IMR-90 (cell line): ENCODE measurements at regions not wholly inside any gene's neighbourhood (a gene's known extent, or its start where the extent isn't known, plus 50 kb on each side); places are given as distances from the start of the nearest gene placed in this dataset.

Experiments
- ATAC-seq: fragments of 200-7000 bp; cut with Tn5 transposase; 2 replicates; pipeline ENCODE4 v1.9.1; 2020; ENCODE audit warnings: low read depth, mild to moderate bottlenecking, moderate library complexity
- BruUV-seq: library from RNA; stranded (reverse); fragments of 400-500 nt; replicated peaks from 2 replicates; lab custom pipeline; 2021; lab: Mats Ljungman, UMichigan
- CTCF ChIA-PET: fragments of 300-600 bp; formaldehyde crosslinking; extraction: SDS; loops from one replicate; lab custom pipeline; 2021; ENCODE audit warnings: antibody characterized with exemption; lab: Yijun Ruan, JAX
- POLR2A ChIA-PET: fragments of 300-600 bp; sonication (Branson Sonifier 250); formaldehyde crosslinking; loops from one replicate; lab custom pipeline; 2022; ENCODE audit warnings: antibody characterized with exemption; ENCODE audit not compliant: unreplicated experiment; lab: Charles Lee
- DNase-seq: peaks from one replicate; pipeline ENCODE4 v3.0.0; 2013
- H2AFZ ChIP-seq: replicated peaks from 2 replicates; pipeline ENCODE3; 2013; ENCODE audit warnings: low read length, mild to moderate bottlenecking; ENCODE audit not compliant: poor library complexity
- H2AK5ac ChIP-seq: 2 replicates; pipeline ENCODE4 v1.6.1; 2013; ENCODE audit warnings: low read depth, low read length, inconsistent platforms
- H2AK9ac ChIP-seq: replicated peaks from 2 replicates; pipeline ENCODE3; 2013; ENCODE audit warnings: mild to moderate bottlenecking, low read depth, low read length, moderate library complexity; ENCODE audit not compliant: poor library complexity
- H2BK120ac ChIP-seq: 2 replicates; pipeline ENCODE4 v1.6.1; 2013; ENCODE audit warnings: low read depth, low read length, inconsistent platforms
- H2BK15ac ChIP-seq: 3 replicates; pipeline ENCODE4 v1.6.1; 2013; ENCODE audit warnings: low read depth, low read length, inconsistent platforms
- H2BK20ac ChIP-seq: 2 replicates; pipeline ENCODE4 v1.6.1; 2013; ENCODE audit warnings: low read depth, mild to moderate bottlenecking, inconsistent platforms, low read length, moderate library complexity
- H2BK5ac ChIP-seq: 2 replicates; pipeline ENCODE4 v1.6.1; 2013; ENCODE audit warnings: mild to moderate bottlenecking, low read depth, low read length, inconsistent platforms; ENCODE audit not compliant: poor library complexity, severe bottlenecking
- H3K14ac ChIP-seq: replicated peaks from 2 replicates; pipeline ENCODE4 v1.6.1; 2013; ENCODE audit warnings: low read depth, low read length, inconsistent platforms
- H3K18ac ChIP-seq: 2 replicates; pipeline ENCODE4 v1.6.1; 2013; ENCODE audit warnings: low read depth, low read length, control low read depth
- H3K23ac ChIP-seq: 2 replicates; pipeline ENCODE4 v1.6.1; 2013; ENCODE audit warnings: low read depth, low read length, inconsistent platforms
- H3K27ac ChIP-seq: 2 replicates; pipeline ENCODE4 v1.5.1; 2013; ENCODE audit warnings: mild to moderate bottlenecking, control low read depth, low read length; ENCODE audit not compliant: insufficient read depth
- H3K27me3 ChIP-seq: 2 replicates; pipeline ENCODE4 v1.6.1; 2013; ENCODE audit warnings: low read length; ENCODE audit not compliant: control insufficient read depth, insufficient read depth
- H3K36me3 ChIP-seq: 2 replicates; pipeline ENCODE4 v1.6.1; 2013; ENCODE audit warnings: low read length, mixed read lengths; ENCODE audit not compliant: control insufficient read depth, insufficient read depth
- H3K4ac ChIP-seq: 2 replicates; pipeline ENCODE4 v1.6.1; 2013; ENCODE audit warnings: low read depth, low read length, inconsistent platforms
- H3K4me1 ChIP-seq: 2 replicates; pipeline ENCODE4 v1.6.1; 2013; ENCODE audit warnings: low read length, mixed read lengths; ENCODE audit not compliant: control insufficient read depth, insufficient read depth
- H3K4me2 ChIP-seq: 2 replicates; pipeline ENCODE4 v1.6.1; 2013; ENCODE audit warnings: low read depth, mild to moderate bottlenecking, control low read depth, low read length, moderate library complexity
- H3K4me3 ChIP-seq: 2 replicates; pipeline ENCODE4 v1.5.1; 2013; ENCODE audit warnings: low read depth, mild to moderate bottlenecking, control low read depth, low read length, moderate library complexity; ENCODE audit not compliant: insufficient read depth
- H3K56ac ChIP-seq: 2 replicates; pipeline ENCODE4 v1.6.1; 2013; ENCODE audit warnings: low read length, inconsistent platforms; ENCODE audit not compliant: insufficient read depth; ENCODE audit errors: extremely low read depth
- H3K79me1 ChIP-seq, 2 experiments: 2 replicates each; pipeline ENCODE4 v1.6.1; 2013; ENCODE audit warnings: low read length in 2 of 2, inconsistent platforms in 1 of 2, low read depth in 1 of 2
- H3K9ac ChIP-seq: 2 replicates; pipeline ENCODE4 v1.6.1; 2013; ENCODE audit warnings: low read depth, low read length, control low read depth
- H3K9me1 ChIP-seq: 2 replicates; pipeline ENCODE4 v1.6.1; 2013; ENCODE audit warnings: low read length, inconsistent platforms; ENCODE audit not compliant: insufficient read depth
- H3K9me3 ChIP-seq: 2 replicates; pipeline ENCODE4 v1.6.1; 2013; ENCODE audit warnings: low read length; ENCODE audit not compliant: control insufficient read depth, insufficient read depth
- H4K20me1 ChIP-seq: 2 replicates; pipeline ENCODE4 v1.6.1; 2013; ENCODE audit warnings: low read length, inconsistent platforms; ENCODE audit not compliant: insufficient read depth
- H4K5ac ChIP-seq: 2 replicates; pipeline ENCODE4 v1.6.1; 2013; ENCODE audit warnings: mild to moderate bottlenecking, low read depth, low read length, control low read depth
- H4K8ac ChIP-seq, 2 experiments: 2 replicates each; pipeline ENCODE4 v1.6.1; 2013; ENCODE audit warnings: low read depth in 2 of 2, low read length in 2 of 2, control low read depth in 1 of 2, inconsistent platforms in 1 of 2
- H4K91ac ChIP-seq: 2 replicates; pipeline ENCODE4 v1.6.1; 2013; ENCODE audit warnings: low read depth, low read length, inconsistent platforms; ENCODE audit not compliant: insufficient read depth
- CEBPB ChIP-seq: IDR thresholded peaks from 2 replicates; pipeline ENCODE4 v1.6.1; 2012; ENCODE audit warnings: low read depth, low read length, improper control_type of control experiment
- CHD1 ChIP-seq: IDR thresholded peaks from 2 replicates; pipeline ENCODE4 v1.6.1; 2012; ENCODE audit warnings: low read depth, low read length, improper control_type of control experiment
- CTCF ChIP-seq: conservative IDR thresholded peaks from 2 replicates; pipeline ENCODE4 v1.5.1; 2012; ENCODE audit warnings: mild to moderate bottlenecking, low read depth, low read length, improper control_type of control experiment
- ELK1 ChIP-seq: fragments of 150-350 bp; IDR thresholded peaks from 2 replicates; pipeline ENCODE4 v1.6.1; 2016; ENCODE audit warnings: low read depth, mild to moderate bottlenecking, low read length, moderate library complexity, borderline replicate concordance
- MAZ ChIP-seq: IDR thresholded peaks from 2 replicates; pipeline ENCODE4 v1.6.1; 2012; ENCODE audit warnings: low read depth, mild to moderate bottlenecking, low read length, improper control_type of control experiment, moderate library complexity, borderline replicate concordance
- NFE2L2 ChIP-seq: fragments of 150-350 bp; IDR thresholded peaks from 2 replicates; pipeline ENCODE4 v1.6.1; 2016; ENCODE audit warnings: low read depth, mild to moderate bottlenecking, low read length
- POLR2A ChIP-seq: IDR thresholded peaks from 2 replicates; pipeline ENCODE4 v1.6.1; 2012; ENCODE audit warnings: mild to moderate bottlenecking, low read depth, low read length
- RCOR1 ChIP-seq: IDR thresholded peaks from 2 replicates; pipeline ENCODE4 v1.6.1; 2012; ENCODE audit warnings: mild to moderate bottlenecking, low read length, improper control_type of control experiment; ENCODE audit not compliant: insufficient replicate concordance
- RFX5 ChIP-seq: IDR thresholded peaks from 2 replicates; pipeline ENCODE4 v1.8.0; 2012; ENCODE audit warnings: low read depth, mild to moderate bottlenecking, low read length, moderate library complexity
- SMC3 ChIP-seq: fragments of 150-350 bp; IDR thresholded peaks from 2 replicates; pipeline ENCODE4 v1.6.1; 2016; ENCODE audit warnings: low read depth, mild to moderate bottlenecking, antibody characterized with exemption, low read length, moderate library complexity
- USF2 ChIP-seq: fragments of 150-350 bp; IDR thresholded peaks from 2 replicates; pipeline ENCODE4 v1.6.1; 2017; ENCODE audit warnings: mild to moderate bottlenecking, antibody characterized with exemption, low read length, low read depth
- WGBS, 2 experiments: methylation state at CpG; one replicate each; pipeline versions ENCODE4 v1.1.5 to v1.1.7; 2013; ENCODE audit warnings: missing lambda C conversion rate in 2 of 2; ENCODE audit not compliant: insufficient read length in 1 of 2; ENCODE audit errors: extremely low coverage in 2 of 2; 5-methylcytosine and 5-hydroxymethylcytosine counted together
- dilution Hi-C: fragments of 300-500 bp; cut with HindIII; formaldehyde crosslinking; loops from one replicate; pipeline ENCODE4 v1.14.3; 2018; ENCODE audit warnings: low sequenced_read_pairs; ENCODE audit not compliant: unreplicated experiment
- in situ Hi-C: fragments of 300-500 bp; cut with MboI; formaldehyde crosslinking; loops from 3 replicates; pipeline ENCODE4 v1.14.3; 2019; ENCODE audit warnings: low sequenced_read_pairs, inconsistent platforms, mixed read lengths
- intact Hi-C: fragments of 100-400 bp; cut with micrococcal nuclease; formaldehyde crosslinking; loops from 2 replicates; pipeline ENCODE4 v1.10.0; 2022

GRCh38 chr4:68732653-68733466 is 62.4 kb upstream of the UGT2B15 start:
- TF ChIP-seq POLR2A: no peak
- TF ChIP-seq USF2: no peak
- TF ChIP-seq SMC3: no peak
- TF ChIP-seq RFX5: no peak
- no peak for TF ChIP-seq MAZ
- no peak for TF ChIP-seq NFE2L2
- no peak for TF ChIP-seq ELK1
- TF ChIP-seq CHD1: no peak
- no peak for TF ChIP-seq CTCF
- TF ChIP-seq CEBPB: no peak
- no peak for TF ChIP-seq RCOR1
- Histone ChIP-seq H2BK20ac (no peak overlapping the region), H3K4me3 (no peak overlapping the region), H3K79me1 (no peaks in the 10 kb centered on the region), H3K4me2 (no peak overlapping the region), H3K4me1 (no peaks in the 10 kb centered on the region), H3K14ac (no peak overlapping the region), H3K4ac (no peak overlapping the region), H2AFZ (no peak overlapping the region), H4K8ac (no peak overlapping the region), H4K20me1 (no peaks in the 10 kb centered on the region), H3K18ac (no peak overlapping the region), H2AK5ac (no peak overlapping the region), H2BK5ac (no peak overlapping the region), H3K27me3 (no peaks in the 10 kb centered on the region), H2BK15ac (no peak overlapping the region), H4K91ac (no peak overlapping the region), H3K23ac (no peak overlapping the region), H3K9me3 (no peaks in the 10 kb centered on the region; the same call in 1 of the 2 replicates), H3K9ac (no peak overlapping the region), H3K27ac (no peak overlapping the region), H3K56ac (no peak overlapping the region), H2BK120ac (no peak overlapping the region), H2AK9ac (no peak overlapping the region), H3K36me3 (no peaks in the 10 kb centered on the region), H3K9me1 (no peaks in the 10 kb centered on the region), H4K5ac (no peak overlapping the region)
- CTCF ChIA-PET: no interaction called here
- no TSS peak for BruUV-seq
- in situ Hi-C loops: no loop called here
- WGBS, 2 experiments: no CpG with 5 or more reads among the region's 5 CpGs
- POLR2A ChIA-PET: no interaction called here
- intact Hi-C loops: no loop called here
- dilution Hi-C loops: no loop called here
- ATAC-seq (no peak), DNase-seq (no peak)
